NCI-H1092 treated with DMSO at 0.1 percent for 48 hours (cell line): ENCODE measurements at regions not wholly inside any gene's neighbourhood (a gene's known extent, or its start where the extent isn't known, plus 50 kb on each side); places are given as distances from the start of the nearest gene placed in this dataset.
"Not testable (repeated sequence)": the region's sequence is repeated elsewhere in the genome, so short reads cannot be mapped to it uniquely, and the experiment has no call there.

Source experiments
- DNase-seq: peaks from one replicate; lab custom pipeline; 2025; lab: John Stamatoyannopoulos, UW

DNA sequence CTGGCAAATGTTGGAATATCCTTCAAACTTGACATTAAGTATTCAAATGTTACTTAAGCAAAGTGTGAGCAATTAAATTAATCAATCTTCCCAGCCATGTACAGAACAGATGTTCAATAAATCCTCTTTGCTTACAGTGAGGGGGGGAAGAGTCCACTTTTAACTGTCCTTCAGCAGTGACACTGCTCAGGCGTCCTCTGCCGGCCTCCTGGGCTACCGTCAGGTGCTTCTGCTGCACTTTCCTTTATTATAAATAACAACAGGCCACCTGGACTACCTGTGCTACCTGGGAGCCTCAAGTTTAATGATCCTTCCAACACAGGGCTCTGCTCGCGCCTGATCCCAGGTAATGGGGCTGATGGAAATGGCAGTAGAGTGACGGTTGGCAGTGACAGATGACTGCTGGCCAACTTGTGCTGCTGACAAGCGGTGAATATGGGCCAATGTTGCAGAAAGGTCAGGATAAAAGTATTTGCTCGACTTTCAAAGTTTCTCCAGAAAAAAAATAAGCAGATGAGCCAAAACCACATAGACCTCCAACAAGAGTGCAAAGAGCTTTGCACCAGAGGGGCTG is 460.0 kb upstream of the ZNF507 start:
- no peak for DNase-seq

GRCh38 chr19:31890230-31890629 is 455.2 kb upstream of the ZNF507 start:
- DNase-seq, result no peak

DNA sequence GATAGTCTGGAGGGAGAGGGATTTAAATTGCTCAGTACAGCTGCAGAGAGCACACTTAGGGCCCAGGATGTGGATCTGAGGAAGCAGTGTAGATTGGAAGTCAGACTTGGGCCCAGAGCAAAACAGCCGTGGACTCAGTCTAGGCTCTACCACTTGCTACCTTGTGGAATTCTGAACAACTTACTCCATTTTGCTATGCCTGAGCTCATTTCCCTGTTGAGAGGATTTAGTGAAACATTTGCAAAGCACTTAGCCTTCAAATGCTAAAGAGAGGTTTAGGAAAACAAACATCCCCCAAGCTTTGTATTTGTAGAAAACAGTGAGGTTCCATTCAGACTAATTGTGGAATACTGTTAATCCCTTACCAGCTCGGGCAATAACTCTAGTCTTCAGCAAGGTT is 453.4 kb upstream of the ZNF507 start:
- DNase-seq, result no peak

- DNase-seq, result not testable (repeated sequence)
Measured at GRCh38 chr19:31893491-31893890, 451.9 kb upstream of the ZNF507 start.

GRCh38 chr19:31894451-31894850 is 451.0 kb upstream of the ZNF507 start:
- no peak for DNase-seq

GRCh38 chr19:31897292-31897691 is 448.1 kb upstream of the ZNF507 start:
- DNase-seq, result no peak

DNA sequence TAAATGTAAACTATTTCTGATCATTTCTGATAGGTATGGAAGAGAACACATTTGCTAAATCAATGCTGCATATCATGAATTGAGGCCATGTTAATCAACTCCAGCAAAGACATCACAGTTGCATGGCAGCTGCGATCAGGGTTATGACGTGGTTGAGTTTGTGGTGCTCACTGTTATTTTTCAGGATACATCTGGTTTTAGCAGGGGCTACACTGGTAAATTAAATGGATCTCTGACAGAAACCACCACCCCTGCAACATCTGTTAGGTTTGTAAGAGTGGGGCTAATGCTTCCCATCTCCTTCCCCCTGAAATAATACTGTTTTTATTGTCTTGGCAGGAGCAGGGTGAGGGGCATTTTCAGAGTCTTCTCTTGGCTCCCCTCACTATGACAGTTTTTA is 444.4 kb upstream of the ZNF507 start:
- no peak for DNase-seq

GRCh38 chr19:31902821-31903220 is 442.6 kb upstream of the ZNF507 start:
- no peak for DNase-seq

DNA sequence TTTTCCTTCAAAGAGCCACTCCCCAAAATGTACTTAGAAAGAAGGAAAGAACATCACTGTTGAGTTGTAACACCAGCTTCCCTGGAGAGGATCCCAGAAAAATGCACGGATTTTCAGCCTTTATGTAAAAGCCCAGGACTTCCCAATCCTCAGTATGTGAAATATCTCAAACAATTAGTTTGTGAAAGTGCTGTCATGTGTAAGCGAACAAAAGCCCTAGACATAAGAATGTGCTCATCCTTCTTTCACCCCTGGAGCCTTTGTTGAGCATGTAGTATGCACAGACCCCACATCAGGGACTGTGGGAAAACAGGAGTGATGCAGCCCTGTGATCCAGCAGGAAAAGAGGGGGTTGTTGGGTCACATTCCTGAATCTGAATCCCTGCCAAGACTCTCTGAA is 441.4 kb upstream of the ZNF507 start:
- DNase-seq, result no peak

GRCh38 chr19:31906111-31906871 is 439.1 kb upstream of the ZNF507 start:
- no peak for DNase-seq

GRCh38 chr19:31907661-31908060 is 437.7 kb upstream of the ZNF507 start:
- no peak for DNase-seq

- DNase-seq, result no peak
Measured at GRCh38 chr19:31908080-31908479, 437.3 kb upstream of the ZNF507 start.

DNA sequence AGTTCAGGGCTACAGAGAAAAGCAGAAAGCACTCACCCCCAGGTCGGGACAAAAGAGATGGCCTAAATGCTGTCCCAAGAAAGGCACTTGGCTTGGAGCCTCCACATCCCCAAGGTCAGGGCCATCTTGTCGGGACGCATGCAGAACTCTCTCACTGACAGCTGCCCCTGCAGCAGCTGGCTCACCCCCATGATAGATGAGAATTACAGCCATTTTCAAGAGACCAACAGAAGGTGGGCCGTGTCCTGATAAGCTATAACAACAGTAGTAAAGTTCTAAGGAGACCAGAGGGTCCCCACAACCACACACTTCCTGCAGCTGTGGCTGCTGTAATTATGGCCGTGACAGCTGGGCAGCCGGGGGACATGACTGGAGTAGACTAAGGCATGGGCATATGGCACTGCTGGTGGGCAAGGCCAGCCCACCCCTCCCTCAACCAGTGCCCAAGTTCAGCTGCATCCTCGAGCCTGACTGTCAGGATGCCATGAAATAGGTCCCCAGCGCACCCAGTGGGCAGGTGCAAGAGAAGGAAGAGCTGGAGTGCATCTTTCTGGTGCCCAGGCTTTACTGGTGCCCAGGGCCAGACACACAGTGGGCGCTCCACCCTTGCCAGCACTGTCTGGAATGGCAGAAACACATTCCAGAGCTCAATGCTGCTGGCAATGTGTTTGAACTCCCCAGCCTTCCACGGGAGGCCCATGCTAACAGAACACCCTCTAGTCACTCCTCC is 436.7 kb upstream of the ZNF507 start:
- DNase-seq, result no peak

GRCh38 chr19:31910224-31910623 is 435.2 kb upstream of the ZNF507 start:
- no peak for DNase-seq

- no peak for DNase-seq
Measured at GRCh38 chr19:31911577-31911976, 433.8 kb upstream of the ZNF507 start.

DNA sequence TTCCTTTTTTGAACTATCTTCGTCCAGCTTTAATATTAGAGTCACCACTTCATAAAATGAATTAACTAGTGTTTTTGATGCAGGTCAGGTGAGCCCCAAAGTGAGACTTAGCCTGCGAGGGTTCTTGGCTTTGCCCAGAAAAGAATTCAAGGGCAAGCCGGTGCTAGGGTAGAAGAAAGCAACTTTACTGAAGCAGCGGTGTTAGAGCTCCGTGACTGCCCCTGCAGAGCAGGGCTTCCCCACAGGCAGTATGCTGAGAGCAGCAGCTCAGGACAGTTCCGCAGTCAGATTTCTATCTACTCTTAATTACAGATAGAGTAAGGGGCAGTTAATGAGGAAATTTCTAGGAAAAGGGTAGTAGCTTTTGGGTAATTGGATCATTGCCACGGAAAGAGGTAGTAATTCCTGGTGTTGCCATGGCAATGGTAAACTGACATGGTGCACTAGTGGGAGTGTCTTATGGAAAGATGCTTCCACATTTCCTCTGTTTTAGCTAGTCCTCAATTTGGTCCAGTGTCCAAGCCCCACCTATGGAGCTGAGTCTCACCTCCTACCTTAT is 432.2 kb upstream of the ZNF507 start:
- DNase-seq, result no peak

DNA sequence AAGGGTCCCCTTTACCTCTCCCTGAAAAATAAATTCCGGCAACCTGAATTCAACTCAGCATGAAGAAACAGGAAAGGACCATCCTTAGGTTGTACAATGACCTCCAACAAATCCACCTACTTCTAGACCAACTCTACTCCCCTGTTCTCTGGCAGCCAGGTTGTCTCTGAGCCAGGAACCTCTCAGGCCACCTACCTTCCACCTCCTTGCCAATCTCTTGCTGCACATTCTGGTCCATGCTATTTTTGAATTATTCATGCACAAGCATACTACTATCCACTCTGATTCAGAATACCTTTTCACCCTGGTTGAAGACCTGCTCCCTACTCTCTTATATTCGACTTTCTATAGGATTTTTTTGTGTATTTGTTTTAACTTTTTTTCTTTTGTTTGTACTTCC is 415.0 kb upstream of the ZNF507 start:
- DNase-seq, result no peak

DNA sequence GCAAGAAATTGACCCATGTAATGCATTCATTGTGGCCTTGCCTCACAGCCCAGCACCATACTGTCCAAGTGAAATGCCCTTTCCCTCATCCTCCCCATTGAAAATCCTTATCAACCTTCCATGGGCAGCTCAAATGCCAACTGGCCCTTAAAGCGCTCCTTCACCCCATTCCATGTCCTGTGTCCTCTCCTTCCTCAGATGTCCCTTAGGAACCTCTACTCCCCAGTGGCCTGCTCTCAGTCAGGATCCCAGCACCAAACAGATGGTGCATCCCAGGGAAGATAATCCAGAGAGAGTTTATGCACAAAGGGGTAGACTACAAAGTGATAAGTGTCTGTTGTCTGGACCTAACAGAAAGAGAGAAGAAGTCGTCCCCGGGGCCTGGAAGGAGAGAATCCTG is 407.4 kb upstream of the ZNF507 start:
- no peak for DNase-seq

DNA sequence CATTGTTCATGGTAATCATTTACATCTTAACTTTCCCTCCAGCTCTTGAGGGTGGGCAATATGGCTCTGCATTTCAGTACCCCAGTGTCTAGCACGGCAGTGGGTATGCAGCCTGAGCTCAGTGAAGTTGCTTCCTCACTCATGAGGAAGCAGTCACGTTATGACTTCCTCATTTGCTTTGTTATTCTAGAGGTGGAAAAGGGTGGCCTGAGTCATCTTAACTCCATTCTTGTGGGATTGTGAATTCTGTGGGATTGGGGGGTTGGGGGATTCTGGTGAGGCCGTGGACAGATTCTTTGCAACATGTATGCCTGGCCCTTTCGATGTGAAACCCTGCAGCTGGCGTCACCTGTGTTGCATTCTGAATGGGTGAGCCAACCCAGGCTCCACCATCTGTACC is 406.7 kb upstream of the ZNF507 start:
- DNase-seq, result no peak

GRCh38 chr19:31940396-31940795 is 405.0 kb upstream of the ZNF507 start:
- DNase-seq, result no peak

GRCh38 chr19:31943191-31943661 is 402.2 kb upstream of the ZNF507 start:
- no peak for DNase-seq

DNA sequence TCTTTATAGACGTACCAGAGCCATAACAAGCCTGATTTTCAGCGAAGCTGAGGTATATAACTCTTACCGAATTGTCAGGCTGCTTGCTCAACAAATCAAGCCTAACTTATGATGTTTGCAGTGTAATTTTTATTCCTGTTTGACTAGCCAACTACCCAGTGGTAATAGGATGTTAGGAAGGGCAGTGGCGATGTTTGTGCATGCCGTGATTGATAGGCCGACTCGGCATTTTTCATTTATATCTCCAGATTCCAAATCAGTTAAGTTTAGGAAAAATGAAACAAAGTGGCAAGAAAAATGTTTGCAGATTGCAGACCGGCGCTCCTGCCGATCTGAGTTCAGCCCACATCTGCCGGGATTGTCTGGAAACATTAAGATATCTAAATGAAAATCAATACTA is 401.6 kb upstream of the ZNF507 start:
- no peak for DNase-seq

DNA sequence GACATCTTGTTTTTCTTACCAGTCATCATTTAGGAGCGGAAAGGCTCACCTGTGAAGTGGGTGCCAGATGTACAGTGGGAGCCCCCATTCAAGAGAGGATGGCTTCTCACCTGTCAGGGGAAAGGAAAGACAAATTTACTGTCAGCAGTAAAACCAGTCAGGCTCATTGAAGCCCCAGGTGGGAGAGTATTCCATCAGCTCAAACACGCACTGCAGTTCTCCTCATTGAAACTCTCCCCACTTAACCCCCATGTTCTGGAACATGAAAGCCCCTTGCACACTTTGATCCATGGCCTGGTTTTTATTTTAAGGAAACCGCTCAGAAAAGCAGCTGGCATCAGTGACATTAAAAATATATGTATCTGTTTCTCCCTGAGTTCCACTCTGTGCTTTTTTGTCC is 401.1 kb upstream of the ZNF507 start:
- no peak for DNase-seq
